Head of caudate nucleus (tissue), 42 donors: ENCODE measurements at regions not wholly inside any gene's neighbourhood (a gene's known extent, or its start where the extent isn't known, plus 50 kb on each side); places are given as distances from the start of the nearest gene placed in this dataset.
"Not testable (repeated sequence)": the region's sequence is repeated elsewhere in the genome, so short reads cannot be mapped to it uniquely, and the experiment has no call there.

ENCODE experiments used
- DNase-seq, 42 donors: peaks; one replicate each; pipeline versions ENCODE4 v3.0.0 to v3.0.0-alpha.2; 2020 to 2021; ENCODE audit warnings: mixed read lengths in 7 of 42
- intact Hi-C: fragments of 100-400 bp; cut with DNase I; formaldehyde crosslinking; loops from one replicate; pipeline ENCODE4 v1.15.0; 2022

GRCh38 chr14:105646711-105647281 lies 120.4 kb downstream of the TMEM121 start:
- DNase-seq, intact Hi-C loops: not testable (repeated sequence)

- DNase-seq, intact Hi-C loops: not testable (repeated sequence)
Observed at GRCh38 chr14:105647426-105647783, 121.0 kb downstream of the TMEM121 start.

- intact Hi-C loops = no loop called here
- DNase-seq = no peak
Observed at GRCh38 chr14:105647784-105648608, 121.6 kb downstream of the TMEM121 start.

- DNase-seq, intact Hi-C loops: not testable (repeated sequence)
Observed at GRCh38 chr14:105648609-105649535, 122.5 kb downstream of the TMEM121 start.

GRCh38 chr14:105652317-105652716 lies 125.9 kb downstream of the TMEM121 start:
- DNase-seq, intact Hi-C loops: not testable (repeated sequence)

- DNase-seq, intact Hi-C loops: not testable (repeated sequence)
Observed at GRCh38 chr14:105653921-105654320, 127.5 kb downstream of the TMEM121 start.

- intact Hi-C loops, DNase-seq: not testable (repeated sequence)
Observed at GRCh38 chr14:105659255-105659654, 132.9 kb downstream of the TMEM121 start.

GRCh38 chr14:105659935-105660527 lies 133.6 kb downstream of the TMEM121 start:
- intact Hi-C loops = no loop called here
- DNase-seq = no peak

- no peak for DNase-seq
- intact Hi-C loops = no loop called here
Observed at GRCh38 chr14:105660816-105661531, 134.6 kb downstream of the TMEM121 start.

GRCh38 chr14:105662043-105662442 lies 135.7 kb downstream of the TMEM121 start:
- DNase-seq, intact Hi-C loops: not testable (repeated sequence)

- DNase-seq, intact Hi-C loops: not testable (repeated sequence)
Observed at GRCh38 chr14:105662592-105662991, 136.2 kb downstream of the TMEM121 start.

- DNase-seq, intact Hi-C loops: not testable (repeated sequence)
Observed at GRCh38 chr14:105663323-105663722, 136.9 kb downstream of the TMEM121 start.

GRCh38 chr14:105663818-105664596 lies 137.6 kb downstream of the TMEM121 start:
- peak in 21 of 42 donors; percentile 22 to 72 (median 42) for DNase-seq
- intact Hi-C loops = not testable (repeated sequence)

- no peak for DNase-seq
- intact Hi-C loops = no loop called here
Observed at GRCh38 chr14:105664691-105665090, 138.3 kb downstream of the TMEM121 start.

- DNase-seq = no peak
- intact Hi-C loops = no loop called here
Observed at GRCh38 chr14:105665247-105665950, 139.0 kb downstream of the TMEM121 start.

- intact Hi-C loops = no loop called here
Observed at GRCh38 chr14:105665951-105666277, 139.5 kb downstream of the TMEM121 start.

GRCh38 chr14:105666420-105666819 lies 140.0 kb downstream of the TMEM121 start:
- DNase-seq = no peak
- intact Hi-C loops = no loop called here

More at GRCh38 chr14:105665951-105666277, 139.5 kb downstream of the TMEM121 start:
- no peak for DNase-seq
